ENCODE measurements at regions not wholly inside any gene's neighbourhood (a gene's known extent, or its start where the extent isn't known, plus 50 kb on each side); places are given as distances from the start of the nearest gene placed in this dataset.

DNA sequence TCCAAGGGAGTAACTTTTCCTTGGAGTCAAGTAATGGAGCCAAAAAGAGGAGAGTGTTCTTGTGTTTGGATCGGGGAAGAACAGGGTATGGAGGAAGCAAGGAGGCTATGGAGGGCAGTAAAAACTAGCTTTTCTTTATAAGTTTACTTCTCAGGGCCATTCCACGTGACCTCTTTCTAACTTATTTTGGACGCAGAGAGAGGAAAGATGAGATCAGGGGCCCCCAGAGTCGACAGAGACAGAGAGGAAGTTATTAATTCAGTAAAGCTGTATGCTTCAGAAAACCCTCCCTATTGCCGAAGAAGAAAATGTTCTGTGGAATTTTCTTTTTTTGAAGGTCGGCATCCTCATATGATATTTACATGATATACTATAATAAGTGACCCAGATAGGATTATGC, 233.8 kb upstream of the MPDZ start:
- TF ChIP-seq, protein P1, sequence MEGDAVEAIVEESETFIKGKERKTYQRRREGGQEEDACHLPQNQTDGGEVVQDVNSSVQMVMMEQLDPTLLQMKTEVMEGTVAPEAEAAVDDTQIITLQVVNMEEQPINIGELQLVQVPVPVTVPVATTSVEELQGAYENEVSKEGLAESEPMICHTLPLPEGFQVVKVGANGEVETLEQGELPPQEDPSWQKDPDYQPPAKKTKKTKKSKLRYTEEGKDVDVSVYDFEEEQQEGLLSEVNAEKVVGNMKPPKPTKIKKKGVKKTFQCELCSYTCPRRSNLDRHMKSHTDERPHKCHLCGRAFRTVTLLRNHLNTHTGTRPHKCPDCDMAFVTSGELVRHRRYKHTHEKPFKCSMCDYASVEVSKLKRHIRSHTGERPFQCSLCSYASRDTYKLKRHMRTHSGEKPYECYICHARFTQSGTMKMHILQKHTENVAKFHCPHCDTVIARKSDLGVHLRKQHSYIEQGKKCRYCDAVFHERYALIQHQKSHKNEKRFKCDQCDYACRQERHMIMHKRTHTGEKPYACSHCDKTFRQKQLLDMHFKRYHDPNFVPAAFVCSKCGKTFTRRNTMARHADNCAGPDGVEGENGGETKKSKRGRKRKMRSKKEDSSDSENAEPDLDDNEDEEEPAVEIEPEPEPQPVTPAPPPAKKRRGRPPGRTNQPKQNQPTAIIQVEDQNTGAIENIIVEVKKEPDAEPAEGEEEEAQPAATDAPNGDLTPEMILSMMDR (IDR thresholded peaks at IDR 0.05), result no peak
- TF ChIP-seq POLR2AphosphoS5 (IDR thresholded peaks at IDR 0.05), result no peak
- TF ChIP-seq POLR2A (IDR thresholded peaks at IDR 0.05), result no peak
- TF ChIP-seq EP300 (IDR thresholded peaks at IDR 0.05), result no peak
